ENCODE measurements at regions not wholly inside any gene's neighbourhood (a gene's known extent, or its start where the extent isn't known, plus 50 kb on each side); places are given as distances from the start of the nearest gene placed in this dataset.

DNA sequence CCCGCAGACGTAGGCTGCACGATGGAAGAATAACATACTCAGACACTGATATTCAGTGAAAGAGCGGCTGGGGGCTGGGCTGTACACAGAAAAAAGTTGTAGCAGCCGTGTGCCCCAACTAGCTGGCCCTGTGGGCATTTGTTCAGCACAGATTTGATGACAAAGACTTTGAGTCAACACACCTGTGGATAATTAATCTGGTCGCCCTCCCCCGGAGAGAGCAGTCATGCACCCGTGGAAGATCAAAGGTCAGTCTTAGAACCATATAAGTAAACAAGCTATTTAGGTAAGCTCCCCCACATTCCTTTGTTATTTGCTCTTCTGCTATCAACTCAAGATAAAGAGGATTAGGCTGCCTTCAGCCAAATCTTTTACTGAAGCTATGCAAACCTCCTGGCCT, 148.4 kb upstream of the HMCN1 start:
- H3K4me2 ChIP-seq (ENCODE audit: low read depth, low read length, poor library complexity, severe bottlenecking), result no peak overlapping the region
- H3K9me2 ChIP-seq (replicated peaks; ENCODE audit: insufficient read depth, low read length), result no peaks in the 10 kb centered on the region
- H4K20me1 ChIP-seq (ENCODE audit: insufficient read depth, low read depth, low read length), result no peaks in the 10 kb centered on the region
- H3K27ac ChIP-seq (ENCODE audit: low read length), result no peak overlapping the region
- no peaks in the 10 kb centered on the region for H3K79me2 ChIP-seq (ENCODE audit: low read length)
- no peaks in the 10 kb centered on the region for H3K27me3 ChIP-seq (ENCODE audit: low read length)
- H3K9me3 ChIP-seq (ENCODE audit: low read length), result peaks cover 7% of the 10 kb centered on the region
- H3K4me1 ChIP-seq (ENCODE audit: low read length), result no peaks in the 10 kb centered on the region
- H2AFZ ChIP-seq (ENCODE audit: low read length), result no peak overlapping the region
- no peaks in the 10 kb centered on the region for H3K36me3 ChIP-seq (ENCODE audit: insufficient read depth, low read length)
- H3K4me3 ChIP-seq (ENCODE audit: low read length), result no peak overlapping the region
- DNase-seq, result no peak
- H3K9ac ChIP-seq (ENCODE audit: low read length), result no peak overlapping the region

GRCh38 chr1:185581961-185582725, 152.0 kb upstream of the HMCN1 start:
- no peak overlapping the region for H3K9ac ChIP-seq (ENCODE audit: low read length)
- no peak for DNase-seq
- H3K79me2 ChIP-seq (ENCODE audit: low read length), result no peaks in the 10 kb centered on the region
- no peak overlapping the region for H3K27ac ChIP-seq (ENCODE audit: low read length)
- H3K4me3 ChIP-seq (ENCODE audit: low read length), result no peak overlapping the region
- no peaks in the 10 kb centered on the region for H3K9me2 ChIP-seq (replicated peaks; ENCODE audit: insufficient read depth, low read length)
- no peaks in the 10 kb centered on the region for H3K36me3 ChIP-seq (ENCODE audit: insufficient read depth, low read length)
- no peaks in the 10 kb centered on the region for H3K27me3 ChIP-seq (ENCODE audit: low read length)
- H3K4me1 ChIP-seq (ENCODE audit: low read length), result no peaks in the 10 kb centered on the region
- H3K4me2 ChIP-seq (ENCODE audit: low read depth, low read length, poor library complexity, severe bottlenecking), result no peak overlapping the region
- peaks cover 7% of the 10 kb centered on the region for H3K9me3 ChIP-seq (ENCODE audit: low read length)
- no peaks in the 10 kb centered on the region for H4K20me1 ChIP-seq (ENCODE audit: insufficient read depth, low read depth, low read length)
- H2AFZ ChIP-seq (ENCODE audit: low read length), result no peak overlapping the region

DNA sequence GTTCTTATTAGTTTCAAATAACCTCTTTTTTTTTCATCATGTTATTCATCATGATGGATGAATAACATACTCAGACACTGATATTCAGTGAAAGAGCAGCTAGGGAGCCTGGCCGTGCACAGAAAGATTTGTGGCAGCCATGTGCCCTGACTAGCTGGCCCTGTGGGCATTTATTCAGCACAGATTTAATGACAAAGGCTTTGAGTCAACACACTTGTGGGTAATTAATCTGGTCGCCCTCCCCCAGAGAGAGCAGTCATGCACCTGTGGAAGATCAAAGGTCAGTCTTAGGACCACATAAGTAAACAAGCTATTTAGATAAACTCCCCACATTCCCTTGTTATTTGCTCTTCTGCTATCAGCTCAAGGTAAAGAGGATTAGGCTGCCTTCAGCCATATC, 153.2 kb upstream of the HMCN1 start:
- no peaks in the 10 kb centered on the region for H3K36me3 ChIP-seq (ENCODE audit: insufficient read depth, low read length)
- no peak overlapping the region for H3K4me3 ChIP-seq (ENCODE audit: low read length)
- no peak overlapping the region for H3K27ac ChIP-seq (ENCODE audit: low read length)

GRCh38 chr1:185578293-185578692, 155.9 kb upstream of the HMCN1 start:
- Histone ChIP-seq H3K4me1 (ENCODE audit: low read length) (peaks cover 13% of the 10 kb centered on the region), H4K20me1 (ENCODE audit: insufficient read depth, low read depth, low read length) (no peaks in the 10 kb centered on the region), H3K4me2 (ENCODE audit: low read depth, low read length, poor library complexity, severe bottlenecking) (no peak overlapping the region), H3K9ac (ENCODE audit: low read length) (no peak overlapping the region), H3K36me3 (ENCODE audit: insufficient read depth, low read length) (no peaks in the 10 kb centered on the region), H3K27me3 (ENCODE audit: low read length) (no peaks in the 10 kb centered on the region), H3K9me3 (ENCODE audit: low read length) (peaks cover 7% of the 10 kb centered on the region), H3K9me2 (replicated peaks; ENCODE audit: insufficient read depth, low read length) (no peaks in the 10 kb centered on the region), H3K4me3 (ENCODE audit: low read length) (no peak overlapping the region), H2AFZ (ENCODE audit: low read length) (no peak overlapping the region), H3K27ac (ENCODE audit: low read length) (no peak overlapping the region), H3K79me2 (ENCODE audit: low read length) (no peaks in the 10 kb centered on the region)
- DNase-seq, result no peak

More for the DNA sequence above, 153.2 kb upstream of the HMCN1 start:
- H2AFZ ChIP-seq (ENCODE audit: low read length), result no peak overlapping the region
- H3K9me3 ChIP-seq (ENCODE audit: low read length), result peaks cover 7% of the 10 kb centered on the region
- no peaks in the 10 kb centered on the region for H3K4me1 ChIP-seq (ENCODE audit: low read length)
- H3K4me2 ChIP-seq (ENCODE audit: low read depth, low read length, poor library complexity, severe bottlenecking), result no peak overlapping the region
- no peaks in the 10 kb centered on the region for H4K20me1 ChIP-seq (ENCODE audit: insufficient read depth, low read depth, low read length)
- H3K9ac ChIP-seq (ENCODE audit: low read length), result no peak overlapping the region
- no peaks in the 10 kb centered on the region for H3K79me2 ChIP-seq (ENCODE audit: low read length)
- H3K9me2 ChIP-seq (replicated peaks; ENCODE audit: insufficient read depth, low read length), result no peaks in the 10 kb centered on the region
- no peak for DNase-seq
- H3K27me3 ChIP-seq (ENCODE audit: low read length), result no peaks in the 10 kb centered on the region

GRCh38 chr1:185574139-185574875, 159.9 kb upstream of the HMCN1 start:
- H4K20me1 ChIP-seq (ENCODE audit: insufficient read depth, low read depth, low read length), result no peaks in the 10 kb centered on the region
- peaks cover 36% of the 10 kb centered on the region for H3K4me1 ChIP-seq (ENCODE audit: low read length)
- no peaks in the 10 kb centered on the region for H3K36me3 ChIP-seq (ENCODE audit: insufficient read depth, low read length)
- no peak overlapping the region for H2AFZ ChIP-seq (ENCODE audit: low read length)
- no peak overlapping the region for H3K4me3 ChIP-seq (ENCODE audit: low read length)
- no peak overlapping the region for H3K27ac ChIP-seq (ENCODE audit: low read length)
- no peaks in the 10 kb centered on the region for H3K27me3 ChIP-seq (ENCODE audit: low read length)
- no peaks in the 10 kb centered on the region for H3K79me2 ChIP-seq (ENCODE audit: low read length)
- no peaks in the 10 kb centered on the region for H3K9me2 ChIP-seq (replicated peaks; ENCODE audit: insufficient read depth, low read length)
- H3K9ac ChIP-seq (ENCODE audit: low read length), result no peak overlapping the region
- H3K9me3 ChIP-seq (ENCODE audit: low read length), result no peaks in the 10 kb centered on the region; the same call in 1 of the 2 replicates
- H3K4me2 ChIP-seq (ENCODE audit: low read depth, low read length, poor library complexity, severe bottlenecking), result no peak overlapping the region
- no peak for DNase-seq

- Histone ChIP-seq H3K4me3 (ENCODE audit: low read length) (no peak overlapping the region), H3K4me1 (ENCODE audit: low read length) (peaks cover 40% of the 10 kb centered on the region), H3K27me3 (ENCODE audit: low read length) (no peaks in the 10 kb centered on the region), H4K20me1 (ENCODE audit: insufficient read depth, low read depth, low read length) (no peaks in the 10 kb centered on the region), H2AFZ (ENCODE audit: low read length) (no peak overlapping the region), H3K36me3 (ENCODE audit: insufficient read depth, low read length) (no peaks in the 10 kb centered on the region), H3K9ac (ENCODE audit: low read length) (no peak overlapping the region), H3K9me2 (replicated peaks; ENCODE audit: insufficient read depth, low read length) (no peaks in the 10 kb centered on the region), H3K27ac (ENCODE audit: low read length) (no peak overlapping the region), H3K9me3 (ENCODE audit: low read length) (no peaks in the 10 kb centered on the region; the same call in 1 of the 2 replicates), H3K79me2 (ENCODE audit: low read length) (no peaks in the 10 kb centered on the region), H3K4me2 (ENCODE audit: low read depth, low read length, poor library complexity, severe bottlenecking) (peak overlapping the region; percentile 16)
- no peak for DNase-seq
These were observed 160.5 kb upstream of the HMCN1 start for GRCh38 chr1:185573677-185574076.

GRCh38 chr1:185573162-185573561, 161.0 kb upstream of the HMCN1 start:
- Histone ChIP-seq H3K4me2 (ENCODE audit: low read depth, low read length, poor library complexity, severe bottlenecking) (peak overlapping the region; percentile 16), H3K27me3 (ENCODE audit: low read length) (no peaks in the 10 kb centered on the region), H3K9me2 (replicated peaks; ENCODE audit: insufficient read depth, low read length) (no peaks in the 10 kb centered on the region), H4K20me1 (ENCODE audit: insufficient read depth, low read depth, low read length) (no peaks in the 10 kb centered on the region), H2AFZ (ENCODE audit: low read length) (peak overlapping the region; percentile 4; the same call in 1 of the 2 replicates), H3K9me3 (ENCODE audit: low read length) (no peaks in the 10 kb centered on the region), H3K9ac (ENCODE audit: low read length) (no peak overlapping the region), H3K36me3 (ENCODE audit: insufficient read depth, low read length) (no peaks in the 10 kb centered on the region), H3K4me3 (ENCODE audit: low read length) (peak overlapping the region; percentile 15; the same call in 1 of the 2 replicates), H3K27ac (ENCODE audit: low read length) (no peak overlapping the region), H3K4me1 (ENCODE audit: low read length) (peaks cover 45% of the 10 kb centered on the region), H3K79me2 (ENCODE audit: low read length) (no peaks in the 10 kb centered on the region)
- no peak for DNase-seq

DNA sequence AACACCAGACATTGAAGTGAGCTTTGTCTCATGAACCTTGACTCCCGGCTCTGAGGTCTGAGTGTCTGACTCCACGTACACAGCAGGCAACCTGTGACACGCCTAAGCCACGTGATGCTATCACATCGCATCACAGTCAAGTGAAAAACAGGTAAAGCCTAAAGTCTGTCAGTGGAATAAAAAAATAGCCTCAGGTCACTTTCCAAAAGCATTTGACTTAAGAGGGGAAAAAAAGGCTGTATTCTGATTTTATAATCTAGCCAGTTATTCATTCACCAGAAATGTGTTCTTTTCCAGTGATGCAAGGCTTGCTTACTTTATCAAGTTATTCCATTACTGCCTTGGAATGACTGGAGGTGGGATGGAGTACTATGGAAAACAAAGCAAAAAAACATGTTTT, 163.2 kb upstream of the HMCN1 start:
- Histone ChIP-seq H3K4me3 (ENCODE audit: low read length) (no peak overlapping the region), H3K9ac (ENCODE audit: low read length) (no peak overlapping the region)

More for the DNA sequence above, 163.2 kb upstream of the HMCN1 start:
- Histone ChIP-seq H3K4me1 (ENCODE audit: low read length) (peaks cover 55% of the 10 kb centered on the region), H3K36me3 (ENCODE audit: insufficient read depth, low read length) (no peaks in the 10 kb centered on the region), H3K9me2 (replicated peaks; ENCODE audit: insufficient read depth, low read length) (no peaks in the 10 kb centered on the region), H3K27ac (ENCODE audit: low read length) (no peak overlapping the region), H3K9me3 (ENCODE audit: low read length) (no peaks in the 10 kb centered on the region), H4K20me1 (ENCODE audit: insufficient read depth, low read depth, low read length) (no peaks in the 10 kb centered on the region), H2AFZ (ENCODE audit: low read length) (0 out of 2 replicates have a peak overlapping the region, but pooled peaks have one; percentile 31), H3K4me2 (ENCODE audit: low read depth, low read length, poor library complexity, severe bottlenecking) (no peak overlapping the region), H3K79me2 (ENCODE audit: low read length) (no peaks in the 10 kb centered on the region), H3K27me3 (ENCODE audit: low read length) (no peaks in the 10 kb centered on the region)
- no peak for DNase-seq

Measured in Karpas-422 (cell line).